Renal cortex interstitium (tissue), 11 donors: ENCODE measurements at regions not wholly inside any gene's neighbourhood (a gene's known extent, or its start where the extent isn't known, plus 50 kb on each side); places are given as distances from the start of the nearest gene placed in this dataset.
"Not testable (repeated sequence)": the region's sequence is repeated elsewhere in the genome, so short reads cannot be mapped to it uniquely, and the experiment has no call there.

Experiments
- DNase-seq, 11 donors: peaks; one replicate each; pipeline ENCODE4 v3.0.0-alpha.2; 2013; ENCODE audit warnings: low read depth in 9 of 11, low spot score in 4 of 11; ENCODE audit errors: extremely low read depth in 1 of 11

- no peak for DNase-seq
Observed at GRCh38 chr12:46884362-46884761, 58.6 kb upstream of the SLC38A4 start.

DNA sequence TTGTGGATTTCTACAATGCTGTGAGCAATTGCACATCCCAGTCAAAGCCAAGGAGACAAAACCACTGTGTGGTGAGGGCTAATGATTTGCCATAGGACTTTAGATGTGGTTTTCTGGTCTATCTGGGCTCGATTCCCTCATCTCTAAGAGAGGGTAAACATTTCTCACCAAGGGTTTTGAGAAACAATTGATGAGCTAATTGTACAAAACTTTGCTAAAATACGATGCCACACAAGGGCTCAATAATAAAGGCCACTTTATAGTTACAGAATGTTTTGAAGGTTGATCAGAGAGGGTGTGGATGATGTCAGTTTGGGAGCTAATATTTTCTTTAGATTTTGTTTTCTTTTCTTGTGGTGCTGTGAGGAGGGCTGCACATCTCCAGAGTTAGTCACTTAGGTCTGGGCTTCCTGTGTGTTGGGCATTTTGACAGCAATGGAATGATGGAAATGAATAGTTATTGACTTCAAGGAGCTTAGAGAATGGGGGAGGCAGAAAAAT lies 60.8 kb upstream of the SLC38A4 start:
- DNase-seq = no peak

GRCh38 chr12:46887870-46888269 lies 62.1 kb upstream of the SLC38A4 start:
- DNase-seq = no peak

GRCh38 chr12:46888568-46888967 lies 62.8 kb upstream of the SLC38A4 start:
- no peak for DNase-seq

DNA sequence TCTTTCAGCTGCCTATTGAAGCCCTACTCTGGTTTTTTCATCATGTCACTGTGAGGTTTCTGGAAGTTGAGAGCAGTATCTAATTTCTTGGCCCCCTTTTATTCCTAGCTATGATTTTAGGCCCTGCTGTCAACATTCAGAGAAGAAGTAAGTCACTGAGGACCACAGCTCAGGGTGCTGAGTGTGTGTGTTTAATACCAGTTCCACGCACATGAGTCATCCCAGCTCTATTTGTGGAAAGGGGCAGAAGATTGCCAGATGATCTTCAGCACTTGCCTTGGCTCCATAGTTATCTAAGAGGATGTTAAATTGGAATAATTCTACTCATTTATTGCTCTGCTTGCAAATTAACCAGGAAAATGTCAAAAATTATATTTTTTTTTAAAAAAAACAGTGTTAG lies 65.5 kb upstream of the SLC38A4 start:
- DNase-seq = no peak

- peak in 1 of 11 donors; percentile 6 for DNase-seq
Observed at GRCh38 chr12:46892034-46892705, 66.4 kb upstream of the SLC38A4 start.

- DNase-seq = no peak
Observed at GRCh38 chr12:46892887-46893286, 67.1 kb upstream of the SLC38A4 start.

GRCh38 chr12:46893434-46893833 lies 67.6 kb upstream of the SLC38A4 start:
- DNase-seq = no peak

DNA sequence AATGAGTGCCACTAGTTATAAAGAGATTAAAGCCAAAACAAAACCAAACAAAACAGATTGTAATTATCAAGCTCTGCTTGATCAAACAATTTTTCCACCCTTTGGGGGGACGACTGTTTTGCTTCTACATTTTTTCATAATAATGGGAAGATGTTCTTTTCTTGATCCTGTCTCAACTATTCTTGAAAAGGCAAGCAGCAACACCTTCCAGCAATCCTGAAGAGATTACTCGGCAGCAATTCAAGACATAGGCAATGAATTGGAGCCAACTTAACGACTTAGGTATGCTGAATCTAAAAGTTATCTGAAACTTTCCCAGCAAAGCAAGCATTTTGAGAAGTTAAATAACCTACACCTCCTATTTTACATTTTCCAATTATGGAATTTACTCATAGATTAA lies 69.9 kb upstream of the SLC38A4 start:
- no peak for DNase-seq

DNA sequence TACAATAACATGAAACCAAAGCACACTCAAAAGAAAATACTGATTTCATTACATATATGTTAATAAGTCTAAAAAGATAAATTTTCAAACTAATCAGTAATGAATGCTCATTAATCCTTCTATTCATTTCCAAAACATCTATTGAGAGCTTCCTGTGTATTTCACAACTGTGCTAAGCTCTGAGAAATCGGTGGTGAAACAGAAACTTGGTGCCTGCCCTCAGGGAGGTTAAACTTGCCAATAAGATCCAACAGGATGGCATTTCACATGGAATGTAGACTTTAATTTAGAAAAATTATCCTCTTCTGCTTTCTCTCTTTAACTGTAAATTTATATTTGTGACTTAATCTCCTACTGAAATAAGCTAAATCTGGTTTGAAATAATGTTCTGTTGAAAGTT lies 70.9 kb upstream of the SLC38A4 start:
- no peak for DNase-seq

DNA sequence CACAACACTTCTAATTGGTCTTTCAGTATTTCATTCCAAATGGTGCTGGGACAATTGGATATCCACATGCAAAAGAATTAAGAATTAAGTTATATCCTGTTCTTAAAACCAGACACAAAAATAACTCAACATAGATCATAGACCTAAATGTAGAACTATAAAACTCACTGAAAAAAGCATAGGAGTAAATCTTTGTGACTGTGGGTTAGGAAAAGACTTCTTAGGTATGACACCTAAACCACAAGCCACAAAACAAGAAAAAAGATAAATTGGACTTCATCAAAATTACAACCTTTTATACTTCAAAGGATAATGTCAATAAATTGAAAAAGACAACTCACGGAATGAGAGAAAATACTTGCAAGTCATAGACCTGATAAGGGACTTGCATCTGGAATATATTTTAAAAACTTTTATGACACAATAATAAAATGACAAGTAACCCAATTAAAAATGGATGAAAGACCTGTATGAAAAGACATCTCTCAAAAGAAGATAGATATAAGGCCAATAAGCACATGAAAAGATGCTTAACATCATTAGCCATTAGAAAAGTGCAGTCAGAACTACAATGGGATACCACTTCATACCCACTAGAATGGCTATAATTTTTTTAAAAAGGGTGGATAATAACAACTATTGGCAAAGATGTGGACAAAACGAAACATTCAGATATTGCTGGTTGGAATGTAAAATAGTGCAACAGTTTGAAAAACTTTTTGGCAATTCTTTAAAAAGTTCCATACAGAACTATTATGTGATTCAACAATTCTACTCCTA lies 72.5 kb upstream of the SLC38A4 start:
- no peak for DNase-seq

DNA sequence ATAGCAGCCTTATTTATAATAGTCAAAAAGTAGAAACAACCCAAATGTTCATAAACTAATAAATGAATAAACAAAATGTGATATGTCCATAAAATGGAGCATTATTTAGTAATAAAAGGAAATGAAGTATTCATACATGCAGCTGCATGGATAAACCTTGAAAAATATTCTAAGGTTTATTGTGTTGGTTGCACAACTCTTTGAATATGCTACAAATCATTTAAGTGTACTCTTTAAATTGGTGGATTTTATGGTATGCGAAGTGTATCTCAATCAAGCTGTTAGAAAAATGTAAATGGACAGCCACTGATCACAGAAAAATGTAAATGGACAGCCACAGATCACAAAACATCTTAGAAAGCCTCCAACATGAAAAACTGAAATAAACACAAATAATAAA lies 73.2 kb upstream of the SLC38A4 start:
- DNase-seq = no peak

DNA sequence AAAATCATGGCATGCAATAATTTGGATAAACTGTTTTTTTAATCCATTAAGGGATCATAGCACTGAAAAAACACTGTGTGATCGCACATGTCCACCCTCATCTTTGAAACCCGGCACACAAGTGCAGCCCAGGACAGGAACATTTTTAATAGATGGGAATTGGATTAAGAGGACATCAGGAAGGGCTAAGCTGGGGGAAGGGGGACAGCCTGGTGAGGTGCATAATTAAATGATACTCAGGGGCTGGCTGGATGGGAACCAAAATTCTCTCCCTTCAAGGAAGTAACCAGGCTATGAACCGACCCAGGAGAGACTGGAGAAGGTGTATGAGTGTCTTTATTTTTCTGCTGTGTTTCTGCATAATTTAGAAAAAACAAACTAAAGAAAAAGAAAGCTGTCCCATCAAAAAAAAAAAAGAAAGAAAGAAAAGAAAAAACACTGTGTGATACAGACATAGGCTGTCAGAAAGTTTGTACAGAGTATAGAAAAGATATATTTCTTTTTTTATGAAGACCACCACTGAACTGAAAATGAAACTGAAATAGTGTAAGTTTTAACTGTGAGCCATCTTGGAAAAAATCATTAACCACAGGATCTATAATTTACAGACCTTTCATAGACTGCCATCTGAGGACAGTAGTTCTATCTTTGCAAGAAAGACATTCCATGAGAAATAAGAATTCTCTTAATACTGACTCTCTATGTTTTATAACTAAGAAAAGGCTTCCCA lies 75.1 kb upstream of the SLC38A4 start:
- no peak for DNase-seq

DNA sequence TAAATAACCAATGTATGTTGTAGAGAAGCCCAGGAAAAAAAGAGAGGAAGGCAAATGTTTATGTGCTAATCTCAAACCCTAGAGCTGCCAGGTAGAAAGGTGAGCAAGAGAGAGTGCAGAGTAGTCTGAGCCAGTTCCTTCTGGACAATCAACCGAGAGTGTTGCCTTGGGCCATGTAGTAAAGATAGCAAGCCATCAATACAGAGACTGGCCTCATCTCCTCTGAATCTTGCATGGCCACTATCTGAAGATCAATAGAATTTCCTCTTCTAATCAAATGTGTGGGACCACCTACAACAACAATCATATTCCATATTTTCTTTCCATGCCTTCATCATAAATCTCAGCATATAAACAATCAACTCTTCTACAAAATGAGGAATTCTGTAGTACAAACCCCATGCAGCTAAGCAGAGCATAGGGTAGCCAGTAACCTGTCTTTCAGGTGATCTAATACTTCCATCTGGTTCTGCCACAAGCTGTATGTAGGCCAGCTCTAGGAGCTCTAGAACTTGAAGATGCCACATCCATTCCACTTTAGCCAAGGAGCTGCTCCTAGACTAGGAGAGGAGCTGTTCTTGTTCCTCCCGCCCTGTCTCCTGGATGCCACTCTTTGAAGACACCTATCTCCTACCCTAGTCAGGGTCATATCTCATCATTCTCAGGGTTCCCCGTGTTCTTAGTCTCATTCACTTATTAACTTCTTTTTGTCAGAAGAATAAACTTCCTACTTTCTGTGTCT lies 75.8 kb upstream of the SLC38A4 start:
- no peak for DNase-seq

GRCh38 chr12:46903058-46903457 lies 77.3 kb upstream of the SLC38A4 start:
- no peak for DNase-seq

GRCh38 chr12:46904406-46905238 lies 78.8 kb upstream of the SLC38A4 start:
- DNase-seq = no peak

DNA sequence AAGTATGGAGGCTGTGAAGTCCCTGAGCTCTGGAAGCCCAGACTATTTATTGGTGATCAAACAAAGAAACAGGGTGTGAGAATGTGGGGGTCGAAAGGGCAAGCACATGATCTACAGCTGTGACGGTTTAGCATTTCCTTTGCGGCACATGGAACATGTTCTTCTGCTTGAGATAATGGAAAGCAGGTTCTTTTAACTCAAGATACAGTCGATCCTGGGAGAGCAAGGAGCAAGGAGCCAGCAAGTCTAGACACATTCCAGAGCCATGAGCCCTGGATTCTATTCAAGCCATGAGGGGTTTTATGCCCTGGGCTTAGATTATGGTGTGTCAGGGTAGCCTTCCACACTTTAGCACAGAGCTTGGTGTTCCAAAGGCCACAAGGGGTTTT lies 79.4 kb upstream of the SLC38A4 start:
- DNase-seq = not testable (repeated sequence)

DNA sequence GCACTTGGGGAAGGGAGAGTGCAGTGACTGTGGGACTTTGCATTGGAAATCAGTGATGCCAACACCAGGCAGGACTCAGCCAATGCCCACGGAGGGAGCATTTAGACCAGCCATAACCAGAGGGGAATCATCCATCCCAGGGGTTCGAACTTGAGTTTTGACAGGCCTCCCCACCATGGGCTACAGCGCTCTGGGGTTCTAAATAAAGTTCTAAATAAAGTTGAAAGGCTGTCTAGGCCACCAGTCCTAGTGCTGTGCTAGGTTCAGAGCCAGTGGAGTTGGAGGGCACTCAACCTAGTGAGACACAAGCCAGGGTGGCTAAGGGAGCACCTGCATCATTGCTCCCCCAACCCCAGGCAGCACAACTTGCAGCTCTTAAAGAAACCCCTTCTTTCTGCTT lies 82.0 kb upstream of the SLC38A4 start:
- DNase-seq = no peak
